Posterior vena cava (tissue), 2 donors: ENCODE measurements at regions not wholly inside any gene's neighbourhood (a gene's known extent, or its start where the extent isn't known, plus 50 kb on each side); places are given as distances from the start of the nearest gene placed in this dataset.

Source experiments
- DNase-seq: peaks from one replicate; pipeline ENCODE4 v3.0.0-alpha.2; 2020; ENCODE audit warnings: low spot score
- intact Hi-C, 2 donors: fragments of 100-400 bp; cut with DNase I; formaldehyde crosslinking; loops; one replicate each; pipeline versions ENCODE4 v1.14.1 to v1.14.2; 2022 to 2023
- donor health status: DM: yes; HTN: yes; CAD: no.
- donor health status: DM: yes; HTN: yes; CAD: no.

- intact Hi-C loops, result no loop called here
- no peak for DNase-seq
Observed at GRCh38 chr10:124237282-124237961, 144.0 kb upstream of the CHST15 start.

GRCh38 chr10:124236816-124237215 lies 143.4 kb upstream of the CHST15 start:
- intact Hi-C loops, result no loop called here
- DNase-seq, result no peak

GRCh38 chr10:124236136-124236535 lies 142.7 kb upstream of the CHST15 start:
- DNase-seq, result no peak
- intact Hi-C loops, result no loop called here

- intact Hi-C loops, result no loop called here
- DNase-seq, result no peak
Observed at GRCh38 chr10:124235232-124235631, 141.8 kb upstream of the CHST15 start.

GRCh38 chr10:124233546-124234138 lies 140.2 kb upstream of the CHST15 start:
- peak; percentile 57 for DNase-seq
- intact Hi-C loops, result no loop called here

GRCh38 chr10:124232686-124233545 lies 139.5 kb upstream of the CHST15 start:
- intact Hi-C loops, result no loop called here

GRCh38 chr10:124231168-124232155 lies 138.1 kb upstream of the CHST15 start:
- intact Hi-C loops, result no loop called here
- peak; percentile 57 for DNase-seq

More at GRCh38 chr10:124232686-124233545, 139.5 kb upstream of the CHST15 start:
- DNase-seq, result peak; percentile 61

GRCh38 chr10:124230635-124231167 lies 137.3 kb upstream of the CHST15 start:
- intact Hi-C loops, result no loop called here
- DNase-seq, result no peak

GRCh38 chr10:124229989-124230634 lies 136.7 kb upstream of the CHST15 start:
- no peak for DNase-seq
- intact Hi-C loops, result no loop called here

GRCh38 chr10:124229201-124229988 lies 136.0 kb upstream of the CHST15 start:
- DNase-seq, result no peak
- intact Hi-C loops, result no loop called here

GRCh38 chr10:124228471-124228870 lies 135.1 kb upstream of the CHST15 start:
- DNase-seq, result no peak
- intact Hi-C loops, result no loop called here

GRCh38 chr10:124227988-124228387 lies 134.6 kb upstream of the CHST15 start:
- intact Hi-C loops, result no loop called here
- no peak for DNase-seq

GRCh38 chr10:124227055-124227975 lies 133.9 kb upstream of the CHST15 start:
- intact Hi-C loops, result no loop called here
- no peak for DNase-seq

- DNase-seq, result no peak
- intact Hi-C loops, result no loop called here
Observed at GRCh38 chr10:124226271-124227054, 133.1 kb upstream of the CHST15 start.

- DNase-seq, result no peak
- intact Hi-C loops, result no loop called here
Observed at GRCh38 chr10:124225467-124226270, 132.3 kb upstream of the CHST15 start.
